Heart right ventricle (tissue), 16 donors: ENCODE measurements at regions not wholly inside any gene's neighbourhood (a gene's known extent, or its start where the extent isn't known, plus 50 kb on each side); places are given as distances from the start of the nearest gene placed in this dataset.

Experiments used
- ATAC-seq, 8 donors: fragments of 200-7000 bp; cut with Tn5 transposase; one replicate each; pipeline ENCODE4 v1.9.1; 2020; ENCODE audit warnings: mild to moderate bottlenecking in 8 of 8, moderate library complexity in 8 of 8, moderate number of reproducible peaks in 1 of 8
- DNase-seq, 2 donors: peaks; one replicate each; pipeline ENCODE4 v3.0.0-alpha.2; 2020
- H3K27ac ChIP-seq, 10 donors: fragments of 200-600 bp; sonication (generic) in 2 of 10; one replicate each; pipeline versions ENCODE4 v1.5.0 to v1.8.0; 2020 to 2022; ENCODE audit warnings: mild to moderate bottlenecking in 3 of 10
- H3K27me3 ChIP-seq, 7 donors: fragments of 200-600 bp; one replicate each; pipeline ENCODE4 v1.8.0; 2021 to 2022; ENCODE audit warnings: mild to moderate bottlenecking in 2 of 7
- H3K36me3 ChIP-seq, 9 donors: fragments of 200-600 bp; sonication (generic) in 1 of 9; one replicate each; pipeline versions ENCODE4 v1.5.0 to v1.8.0; 2020 to 2022; ENCODE audit warnings: mild to moderate bottlenecking in 2 of 9
- H3K4me1 ChIP-seq, 9 donors: fragments of 200-600 bp; sonication (generic) in 1 of 9; one replicate each; pipeline versions ENCODE4 v1.5.0 to v1.8.0; 2020 to 2022; ENCODE audit warnings: mild to moderate bottlenecking in 4 of 9
- H3K4me3 ChIP-seq, 10 donors: fragments of 200-600 bp; sonication (generic) in 2 of 10; one replicate each; pipeline versions ENCODE4 v1.5.0 to v1.8.0; 2020 to 2022; ENCODE audit warnings: mild to moderate bottlenecking in 7 of 10, moderate library complexity in 2 of 10
- H3K9me3 ChIP-seq, 11 donors: fragments of 200-600 bp in 10 of 11; sonication (generic) in 2 of 11; one replicate each; pipeline versions ENCODE4 v1.5.0 to v1.8.0; 2013 to 2022; ENCODE audit warnings: mild to moderate bottlenecking in 2 of 11, control low read depth in 1 of 11, moderate library complexity in 1 of 11
- WGBS, 2 donors: extraction: QIAGEN DNeasy Blood & Tissue Kit; methylation state at CpG; one replicate each; pipeline ENCODE4 v1.1.7; 2013; ENCODE audit warnings: inconsistent platforms in 1 of 2; 5-methylcytosine and 5-hydroxymethylcytosine counted together
- intact Hi-C, 10 donors: fragments of 100-400 bp; cut with DNase I; formaldehyde crosslinking; loops; one replicate each; pipeline versions ENCODE4 v1.11.1 to v1.14.2; 2022
- TF ChIP-seq, protein P1 (sequence below), 9 donors: fragments of 200-600 bp; sonication (generic) in 2 of 9; IDR thresholded peaks; one replicate each; pipeline versions ENCODE4 v1.5.0 to v1.8.0; 2021 to 2022; ENCODE audit warnings: antibody characterized with exemption in 9 of 9, mild to moderate bottlenecking in 5 of 9, moderate library complexity in 1 of 9
- donor health status: Arrhythmogenic right ventricular cardiomyopathy.
- donor health status: ischemic (EF 13 %, LVEDD 7.1; RV severe dilation, severe dysfunction).
- donor health status: healthy with polysubstance abuse.
- donor health status: DM: no; HTN: yes; CAD: no.
- donor health status: DM: no; HTN: no; CAD: no.
- donor health status: ischemic (EF 25% LVEDD 6.9; RV normal size, moderate dysfunction).
- donor health status: ischemic (EF 25% LVEDD 5.7; RV mildly dilated, moderate dysfunction).
- donor health status: healthy.
- donor health status: DM: yes; HTN: yes; CAD: no.
- donor health status: Ischemic cardiomyopathy.
- donor health status: ischemic (EF 35%, LVEDD 5.7; RV mildly dilated, moderate dysfunction).
- donor health status: nonischemic (EF 11% LVEDD 7.7; RV severe dilation, severe dysfunction).
- donor health status: DM: yes; HTN: yes; CAD: no.
- donor health status: PGD.
- donor health status: ischemic (EF 29% LVEDD 5.4; RV normal size, mild dysfunction).
- donor health status: nonischemic (EF 23%, LVEDD 6.1; RV moderate dilation, normal function).

GRCh38 chr1:189673217-189673616, 804.4 kb downstream of the BRINP3 start:
- 26 to 29% methylated on average over 2 of the region's 2 CpGs for WGBS, 2 donors
- Histone ChIP-seq H3K4me3 (no peak overlapping the region), H3K27me3 (no peaks in the 10 kb centered on the region), H3K36me3 (no peaks in the 10 kb centered on the region), H3K9me3 (peaks cover 0 to 8% (median 0%) of the 10 kb centered on the region in 11 donors), H3K4me1 (no peaks in the 10 kb centered on the region), H3K27ac (no peak overlapping the region)
- DNase-seq (no peak), ATAC-seq (no peak)
- TF ChIP-seq, protein P1, sequence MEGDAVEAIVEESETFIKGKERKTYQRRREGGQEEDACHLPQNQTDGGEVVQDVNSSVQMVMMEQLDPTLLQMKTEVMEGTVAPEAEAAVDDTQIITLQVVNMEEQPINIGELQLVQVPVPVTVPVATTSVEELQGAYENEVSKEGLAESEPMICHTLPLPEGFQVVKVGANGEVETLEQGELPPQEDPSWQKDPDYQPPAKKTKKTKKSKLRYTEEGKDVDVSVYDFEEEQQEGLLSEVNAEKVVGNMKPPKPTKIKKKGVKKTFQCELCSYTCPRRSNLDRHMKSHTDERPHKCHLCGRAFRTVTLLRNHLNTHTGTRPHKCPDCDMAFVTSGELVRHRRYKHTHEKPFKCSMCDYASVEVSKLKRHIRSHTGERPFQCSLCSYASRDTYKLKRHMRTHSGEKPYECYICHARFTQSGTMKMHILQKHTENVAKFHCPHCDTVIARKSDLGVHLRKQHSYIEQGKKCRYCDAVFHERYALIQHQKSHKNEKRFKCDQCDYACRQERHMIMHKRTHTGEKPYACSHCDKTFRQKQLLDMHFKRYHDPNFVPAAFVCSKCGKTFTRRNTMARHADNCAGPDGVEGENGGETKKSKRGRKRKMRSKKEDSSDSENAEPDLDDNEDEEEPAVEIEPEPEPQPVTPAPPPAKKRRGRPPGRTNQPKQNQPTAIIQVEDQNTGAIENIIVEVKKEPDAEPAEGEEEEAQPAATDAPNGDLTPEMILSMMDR (IDR thresholded peaks at IDR 0.05): no peak
- intact Hi-C loops: no loop called here

- WGBS, 2 donors: 53 to 58% methylated on average over 6 of the region's 6 CpGs
Observed at GRCh38 chr1:189675712-189676244, 801.9 kb downstream of the BRINP3 start.

GRCh38 chr1:189678779-189679178, 798.9 kb downstream of the BRINP3 start:
- WGBS, 2 donors: 91 to 94% methylated on average over 3 of the region's 3 CpGs
- Histone ChIP-seq H3K36me3 (no peaks in the 10 kb centered on the region), H3K9me3 (no peaks in the 10 kb centered on the region), H3K4me3 (no peak overlapping the region), H3K4me1 (no peaks in the 10 kb centered on the region), H3K27me3 (no peaks in the 10 kb centered on the region), H3K27ac (no peak overlapping the region)
- DNase-seq: no peak
- ATAC-seq: no peak
- TF ChIP-seq, protein P1 (IDR thresholded peaks at IDR 0.05): no peak
- intact Hi-C loops: no loop called here

More at GRCh38 chr1:189675712-189676244, 801.9 kb downstream of the BRINP3 start:
- H3K27me3 ChIP-seq: no peaks in the 10 kb centered on the region
- no peak overlapping the region for H3K4me3 ChIP-seq
- H3K36me3 ChIP-seq: no peaks in the 10 kb centered on the region
- ATAC-seq (no peak), DNase-seq (no peak)
- no peaks in the 10 kb centered on the region for H3K4me1 ChIP-seq
- TF ChIP-seq, protein P1 (IDR thresholded peaks at IDR 0.05): no peak
- H3K9me3 ChIP-seq: no peaks in the 10 kb centered on the region
- intact Hi-C loops: no loop called here
- H3K27ac ChIP-seq: no peak overlapping the region

DNA sequence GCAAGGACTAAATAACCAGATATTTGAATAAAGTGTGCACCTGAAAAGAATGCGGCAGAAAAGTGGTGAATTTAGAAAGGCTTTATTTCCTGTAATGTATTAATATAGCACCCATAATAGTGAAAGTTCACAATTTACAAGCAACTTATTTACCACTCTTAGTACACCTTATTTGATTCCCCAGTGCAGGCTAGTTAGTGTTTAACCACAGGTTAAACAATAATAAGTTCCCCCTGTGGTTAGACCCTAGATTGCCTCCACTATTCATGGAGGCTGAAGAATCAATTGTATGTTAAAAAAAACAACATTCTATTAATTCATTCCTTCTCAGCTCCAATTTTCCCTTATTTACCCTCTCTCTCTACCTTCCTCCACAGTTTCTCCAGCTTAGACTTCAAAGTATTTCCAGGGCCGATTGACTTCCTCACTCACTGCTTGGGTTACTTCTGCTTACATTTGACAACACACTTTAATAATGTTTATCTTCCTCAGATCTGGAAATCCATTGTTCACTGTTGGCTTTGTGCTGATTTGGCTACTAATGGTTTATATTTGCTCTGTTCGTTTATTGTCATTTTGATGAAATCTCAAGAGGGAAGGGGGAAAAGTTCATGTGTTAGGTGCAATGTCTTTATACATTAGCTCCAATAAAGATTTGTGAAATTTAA, 796.3 kb downstream of the BRINP3 start:
- 68% methylated on average over 3 of the region's 3 CpGs for WGBS, 2 donors
- Histone ChIP-seq H3K4me3 (no peak overlapping the region), H3K27me3 (no peaks in the 10 kb centered on the region), H3K4me1 (no peaks in the 10 kb centered on the region), H3K27ac (no peak overlapping the region), H3K36me3 (no peaks in the 10 kb centered on the region), H3K9me3 (peaks cover 0 to 2% (median 0%) of the 10 kb centered on the region in 11 donors)
- intact Hi-C loops: no loop called here
- DNase-seq: no peak
- ATAC-seq: no peak
- TF ChIP-seq, protein P1 (IDR thresholded peaks at IDR 0.05): no peak
